ENCODE measurements at regions not wholly inside any gene's neighbourhood (a gene's known extent, or its start where the extent isn't known, plus 50 kb on each side); places are given as distances from the start of the nearest gene placed in this dataset.

- H3K4me3 ChIP-seq (ENCODE audit: low read depth, low read length), result peak overlapping the region; percentile 35
- TF ChIP-seq, protein P1, sequence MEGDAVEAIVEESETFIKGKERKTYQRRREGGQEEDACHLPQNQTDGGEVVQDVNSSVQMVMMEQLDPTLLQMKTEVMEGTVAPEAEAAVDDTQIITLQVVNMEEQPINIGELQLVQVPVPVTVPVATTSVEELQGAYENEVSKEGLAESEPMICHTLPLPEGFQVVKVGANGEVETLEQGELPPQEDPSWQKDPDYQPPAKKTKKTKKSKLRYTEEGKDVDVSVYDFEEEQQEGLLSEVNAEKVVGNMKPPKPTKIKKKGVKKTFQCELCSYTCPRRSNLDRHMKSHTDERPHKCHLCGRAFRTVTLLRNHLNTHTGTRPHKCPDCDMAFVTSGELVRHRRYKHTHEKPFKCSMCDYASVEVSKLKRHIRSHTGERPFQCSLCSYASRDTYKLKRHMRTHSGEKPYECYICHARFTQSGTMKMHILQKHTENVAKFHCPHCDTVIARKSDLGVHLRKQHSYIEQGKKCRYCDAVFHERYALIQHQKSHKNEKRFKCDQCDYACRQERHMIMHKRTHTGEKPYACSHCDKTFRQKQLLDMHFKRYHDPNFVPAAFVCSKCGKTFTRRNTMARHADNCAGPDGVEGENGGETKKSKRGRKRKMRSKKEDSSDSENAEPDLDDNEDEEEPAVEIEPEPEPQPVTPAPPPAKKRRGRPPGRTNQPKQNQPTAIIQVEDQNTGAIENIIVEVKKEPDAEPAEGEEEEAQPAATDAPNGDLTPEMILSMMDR (IDR thresholded peaks at IDR 0.05; ENCODE audit: borderline replicate concordance, insufficient read depth, low read depth, low read length), result no peak
Measured at GRCh38 chr7:131021902-131022301, 287.9 kb upstream of the KLF14 start.

- TF ChIP-seq, protein P1 (IDR thresholded peaks at IDR 0.05; ENCODE audit: borderline replicate concordance, insufficient read depth, low read depth, low read length), result no peak
Measured at GRCh38 chr7:131026297-131027000, 292.4 kb upstream of the KLF14 start.

DNA sequence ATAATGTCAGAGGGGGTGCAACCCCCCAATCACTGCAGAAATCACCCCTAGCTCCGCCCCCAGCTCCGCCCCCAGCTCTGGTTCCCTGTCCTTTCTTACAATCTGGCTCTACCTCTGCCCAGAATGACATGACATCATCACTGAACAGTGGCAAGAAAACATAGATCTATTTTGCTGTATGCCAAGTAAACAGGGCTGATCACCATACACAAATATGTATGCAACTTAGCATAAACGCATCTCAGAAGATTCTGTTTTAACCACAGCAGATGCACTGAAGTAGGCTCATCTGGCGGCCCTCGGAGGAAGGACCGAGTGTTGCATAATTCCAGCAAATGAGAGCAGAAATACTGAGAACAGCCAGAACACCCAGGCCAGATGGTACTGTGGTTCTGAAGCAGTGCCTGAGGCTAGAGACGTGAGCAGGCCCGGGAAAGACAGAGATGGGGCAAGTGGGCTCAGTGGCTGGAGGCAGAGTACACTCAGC, 293.3 kb upstream of the KLF14 start:
- H3K4me3 ChIP-seq (ENCODE audit: low read depth, low read length), result no peak overlapping the region

More at GRCh38 chr7:131026297-131027000, 292.4 kb upstream of the KLF14 start:
- no peak overlapping the region for H3K4me3 ChIP-seq (ENCODE audit: low read depth, low read length)

DNA sequence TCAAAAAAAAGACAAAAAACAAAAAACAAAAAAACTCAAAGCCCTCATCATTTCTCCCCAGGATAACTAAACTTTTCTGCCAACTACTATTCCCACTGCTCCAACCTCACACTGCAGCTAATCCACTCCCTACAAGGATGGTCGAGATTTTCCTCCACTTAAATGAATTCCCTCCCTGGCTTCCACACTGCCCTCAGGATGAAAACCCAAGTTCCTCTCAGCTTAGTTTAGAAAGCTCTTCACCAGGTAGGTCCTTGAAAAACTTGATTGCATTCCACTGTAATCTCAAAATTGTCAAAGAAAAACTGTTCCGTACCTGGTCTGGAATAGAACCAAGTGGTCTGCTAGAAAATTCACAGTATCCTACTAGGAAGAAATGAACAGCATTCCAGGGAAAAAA, 294.3 kb upstream of the KLF14 start:
- TF ChIP-seq, protein P1 (IDR thresholded peaks at IDR 0.05; ENCODE audit: borderline replicate concordance, insufficient read depth, low read depth, low read length), result no peak
- no peak overlapping the region for H3K4me3 ChIP-seq (ENCODE audit: low read depth, low read length)

More for the DNA sequence above, 293.3 kb upstream of the KLF14 start:
- TF ChIP-seq, protein P1 (IDR thresholded peaks at IDR 0.05; ENCODE audit: borderline replicate concordance, insufficient read depth, low read depth, low read length), result no peak

DNA sequence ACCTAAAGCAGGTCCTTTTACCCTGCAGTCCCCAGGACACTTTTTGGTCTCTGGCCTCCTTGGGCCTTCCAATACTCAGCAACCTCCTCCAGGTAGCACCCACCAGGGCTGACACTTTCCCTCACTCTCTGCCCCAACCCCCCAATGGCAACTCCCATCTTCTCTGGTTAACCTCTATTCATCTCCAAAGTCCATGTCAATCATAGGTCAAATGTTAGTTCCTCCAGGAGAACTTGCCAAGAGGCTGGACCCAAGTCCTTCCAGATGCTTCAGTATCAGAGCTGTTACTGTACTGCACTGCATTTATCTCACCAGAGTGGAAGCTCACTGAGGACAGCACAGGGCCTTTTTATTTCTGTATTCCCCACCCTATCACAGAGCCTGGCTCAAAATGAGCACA, 295.0 kb upstream of the KLF14 start:
- no peak overlapping the region for H3K4me3 ChIP-seq (ENCODE audit: low read depth, low read length)
- TF ChIP-seq, protein P1 (IDR thresholded peaks at IDR 0.05; ENCODE audit: borderline replicate concordance, insufficient read depth, low read depth, low read length), result no peak

DNA sequence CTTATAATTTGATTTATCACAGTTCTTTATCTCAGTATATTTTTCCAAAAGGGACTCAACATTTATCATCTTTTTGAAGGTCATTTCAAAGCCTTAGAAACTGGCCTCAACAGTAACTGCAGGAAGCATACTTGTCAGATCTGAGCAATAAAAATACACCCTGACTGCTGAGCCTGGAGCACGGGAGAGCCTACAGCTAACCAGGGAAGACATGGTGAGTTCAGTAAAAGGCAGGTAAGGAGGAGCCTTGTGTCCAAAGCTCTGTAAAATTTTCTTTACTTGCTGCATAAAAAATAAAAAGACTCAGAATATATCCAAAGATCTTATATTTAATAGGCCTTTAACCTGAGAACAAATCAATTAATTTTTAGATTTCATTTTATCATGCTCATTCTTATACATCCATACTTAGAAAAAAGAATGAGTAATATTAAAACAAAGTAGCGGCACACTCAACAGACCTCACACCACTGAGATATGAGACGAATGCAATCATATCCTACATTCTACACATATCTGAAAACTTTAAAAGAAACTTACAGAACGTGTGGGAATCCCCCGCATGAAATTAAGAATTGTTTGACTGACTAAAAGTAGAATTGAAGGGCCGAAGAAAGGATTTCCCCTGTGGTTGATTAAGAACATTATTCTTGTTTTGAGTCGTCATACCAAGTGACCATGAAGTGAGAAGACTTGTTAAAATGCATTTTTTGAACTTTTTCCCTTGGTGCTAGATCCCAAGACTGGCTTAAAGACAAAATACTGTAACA, 296.4 kb upstream of the MKLN1 start:
- TF ChIP-seq, protein P1 (IDR thresholded peaks at IDR 0.05; ENCODE audit: borderline replicate concordance, insufficient read depth, low read depth, low read length), result no peak
- H3K4me3 ChIP-seq (ENCODE audit: low read depth, low read length), result no peak overlapping the region
